SK-N-MC (cell line): ENCODE measurements at regions not wholly inside any gene's neighbourhood (a gene's known extent, or its start where the extent isn't known, plus 50 kb on each side); places are given as distances from the start of the nearest gene placed in this dataset.

Source experiments
- DNase-seq: peaks from one replicate; pipeline ENCODE4 v3.0.0-alpha.2; 2011; ENCODE audit warnings: low read depth, low spot score
- H3K27ac ChIP-seq: fragments of 200-600 bp; sonication (generic); 2 replicates; pipeline ENCODE4 v1.5.1; 2016; ENCODE audit warnings: mixed run types
- H3K36me3 ChIP-seq: fragments of 200-600 bp; sonication (generic); 2 replicates; pipeline ENCODE4 v1.6.1; 2017; ENCODE audit warnings: antibody characterized with exemption, low read length, mixed read lengths; ENCODE audit not compliant: insufficient read depth
- H3K4me3 ChIP-seq: fragments of 200-600 bp; sonication (generic); 2 replicates; pipeline ENCODE4 v1.5.1; 2016
- H3K9ac ChIP-seq: fragments of 200-600 bp; sonication (generic); 2 replicates; pipeline ENCODE4 v1.8.0; 2017; ENCODE audit warnings: mixed run types, mixed read lengths; ENCODE audit not compliant: insufficient read length
- H3K9me3 ChIP-seq: fragments of 200-600 bp; sonication (generic); 2 replicates; pipeline ENCODE4 v1.6.1; 2017; ENCODE audit warnings: low read depth, mild to moderate bottlenecking, antibody characterized with exemption, low read length, moderate library complexity, mixed read lengths
- EZH2 ChIP-seq: fragments of 200-600 bp; sonication (generic); IDR thresholded peaks from one replicate; pipeline ENCODE4 v1.6.1; 2017; ENCODE audit warnings: antibody characterized with exemption
- FOXP2 ChIP-seq: optimal IDR thresholded peaks from 2 replicates; pipeline ENCODE3; 2011; ENCODE audit warnings: mild to moderate bottlenecking, moderate library complexity; ENCODE audit not compliant: insufficient read depth; ENCODE audit errors: extremely low read length, control extremely low read depth
- POLR2AphosphoS5 ChIP-seq: IDR thresholded peaks from 2 replicates; pipeline ENCODE4 v1.6.1; 2012; ENCODE audit warnings: mild to moderate bottlenecking, low read depth, low read length, borderline replicate concordance

DNA sequence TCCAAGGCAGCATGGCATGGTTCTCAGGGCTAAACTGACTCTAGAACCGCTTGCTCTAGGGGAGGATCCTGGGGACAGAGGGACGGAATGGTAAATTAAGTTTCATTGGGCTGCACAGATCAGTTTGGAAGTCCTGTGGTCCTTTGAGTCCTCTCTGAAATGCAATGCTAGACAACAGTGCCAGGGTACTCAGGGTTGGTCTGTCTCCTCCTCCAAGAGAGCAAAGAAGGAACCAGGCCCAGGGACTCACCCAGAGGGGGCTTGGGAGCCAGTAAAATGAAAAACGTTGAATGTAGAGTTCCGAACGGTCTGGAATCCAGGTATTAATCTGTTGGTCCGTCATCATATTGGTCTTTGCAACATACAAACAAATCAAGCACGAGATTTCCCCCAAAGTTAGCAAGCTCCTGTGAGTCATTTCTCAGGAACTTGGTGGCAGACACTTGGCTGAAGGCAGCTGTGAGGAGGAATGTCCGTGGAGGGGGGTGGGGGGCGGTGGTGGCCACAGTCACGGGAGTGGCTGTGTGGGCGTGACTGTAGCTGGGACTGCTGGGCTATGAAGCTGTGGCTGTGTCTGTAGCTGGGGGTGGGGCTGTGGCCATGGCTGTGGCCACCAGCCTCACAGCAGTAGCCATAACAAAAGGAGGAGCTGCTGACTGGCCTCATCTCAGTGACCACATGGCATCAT is 361.0 kb downstream of the SHQ1 start:
- H3K9me3 ChIP-seq: no peaks in the 10 kb centered on the region
- no peak overlapping the region for H3K9ac ChIP-seq
- H3K4me3 ChIP-seq: no peak overlapping the region
- no peak for DNase-seq
- no peak overlapping the region for H3K27ac ChIP-seq
- TF ChIP-seq POLR2AphosphoS5 (no peak), FOXP2 (no peak), EZH2 (no peak)
- H3K36me3 ChIP-seq: no peaks in the 10 kb centered on the region

- DNase-seq: no peak
- no peak overlapping the region for H3K27ac ChIP-seq
- no peaks in the 10 kb centered on the region for H3K9me3 ChIP-seq
- H3K9ac ChIP-seq: no peak overlapping the region
- TF ChIP-seq FOXP2 (no peak), POLR2AphosphoS5 (no peak), EZH2 (no peak)
- H3K36me3 ChIP-seq: no peaks in the 10 kb centered on the region
- no peak overlapping the region for H3K4me3 ChIP-seq
These were observed 362.6 kb downstream of the SHQ1 start for GRCh38 chr3:72485641-72486040.

- Histone ChIP-seq H3K27ac (no peak overlapping the region), H3K9me3 (no peaks in the 10 kb centered on the region), H3K9ac (no peak overlapping the region), H3K36me3 (no peaks in the 10 kb centered on the region), H3K4me3 (no peak overlapping the region)
- no peak for DNase-seq
- TF ChIP-seq POLR2AphosphoS5 (no peak), EZH2 (no peak), FOXP2 (no peak)
These were observed 364.6 kb downstream of the SHQ1 start for GRCh38 chr3:72483554-72484104.

GRCh38 chr3:72482589-72483321 is 365.5 kb downstream of the SHQ1 start:
- no peak for DNase-seq
- H3K4me3 ChIP-seq: no peak overlapping the region
- no peaks in the 10 kb centered on the region for H3K9me3 ChIP-seq
- no peak overlapping the region for H3K9ac ChIP-seq
- no peak for TF ChIP-seq POLR2AphosphoS5
- TF ChIP-seq EZH2: no peak
- TF ChIP-seq FOXP2: no peak
- H3K27ac ChIP-seq: no peak overlapping the region
- H3K36me3 ChIP-seq: no peaks in the 10 kb centered on the region

- Histone ChIP-seq H3K9ac (no peak overlapping the region), H3K36me3 (no peaks in the 10 kb centered on the region), H3K4me3 (no peak overlapping the region), H3K9me3 (no peaks in the 10 kb centered on the region), H3K27ac (no peak overlapping the region)
- TF ChIP-seq POLR2AphosphoS5 (no peak), EZH2 (no peak), FOXP2 (no peak)
- DNase-seq: no peak
These were observed 366.7 kb downstream of the SHQ1 start for GRCh38 chr3:72481542-72481941.

GRCh38 chr3:72480366-72480765 is 367.9 kb downstream of the SHQ1 start:
- Histone ChIP-seq H3K9ac (no peak overlapping the region), H3K27ac (no peak overlapping the region), H3K36me3 (no peaks in the 10 kb centered on the region), H3K9me3 (no peaks in the 10 kb centered on the region), H3K4me3 (no peak overlapping the region)
- DNase-seq: no peak
- TF ChIP-seq POLR2AphosphoS5 (no peak), EZH2 (no peak), FOXP2 (no peak)

- Histone ChIP-seq H3K4me3 (no peak overlapping the region), H3K27ac (no peak overlapping the region), H3K9ac (no peak overlapping the region), H3K36me3 (no peaks in the 10 kb centered on the region), H3K9me3 (no peaks in the 10 kb centered on the region)
- no peak for DNase-seq
- TF ChIP-seq POLR2AphosphoS5 (no peak), EZH2 (no peak), FOXP2 (no peak)
These were observed 368.5 kb downstream of the SHQ1 start for GRCh38 chr3:72479651-72480215.

GRCh38 chr3:72476139-72476483 is 372.1 kb downstream of the SHQ1 start:
- Histone ChIP-seq H3K9me3 (no peaks in the 10 kb centered on the region), H3K27ac (no peak overlapping the region), H3K9ac (no peak overlapping the region), H3K4me3 (no peak overlapping the region), H3K36me3 (no peaks in the 10 kb centered on the region)
- DNase-seq: no peak
- TF ChIP-seq POLR2AphosphoS5 (no peak), EZH2 (no peak), FOXP2 (no peak)
